ENCODE measurements at regions not wholly inside any gene's neighbourhood (a gene's known extent, or its start where the extent isn't known, plus 50 kb on each side); places are given as distances from the start of the nearest gene placed in this dataset.
A peak's percentile ranks its signal among the peaks of the same experiment; 100 is the strongest.

- DNase-seq (ENCODE audit: low read depth in 4 of 4, low spot score in 3 of 4) = no peak
These were observed 218.1 kb downstream of the PTEN start for GRCh38 chr10:88081457-88082054.

GRCh38 chr10:88082391-88082790 is 219.0 kb downstream of the PTEN start:
- no peak for DNase-seq (ENCODE audit: low read depth in 4 of 4, low spot score in 3 of 4)

- no peak for DNase-seq (ENCODE audit: low read depth in 4 of 4, low spot score in 3 of 4)
These were observed 219.6 kb downstream of the PTEN start for GRCh38 chr10:88082806-88083596.

GRCh38 chr10:88083597-88083989 is 220.2 kb downstream of the PTEN start:
- DNase-seq (ENCODE audit: low read depth in 4 of 4, low spot score in 3 of 4) = no peak

GRCh38 chr10:88086187-88086960 is 222.9 kb downstream of the PTEN start:
- no peak for DNase-seq (ENCODE audit: low read depth in 4 of 4, low spot score in 3 of 4)

- DNase-seq (ENCODE audit: low read depth in 4 of 4, low spot score in 3 of 4) = no peak
These were observed 225.3 kb downstream of the PTEN start for GRCh38 chr10:88088441-88089340.

- no peak for DNase-seq (ENCODE audit: low read depth in 4 of 4, low spot score in 3 of 4)
These were observed 226.1 kb downstream of the PTEN start for GRCh38 chr10:88089498-88089897.

- no peak for DNase-seq (ENCODE audit: low read depth in 4 of 4, low spot score in 3 of 4)
These were observed 227.3 kb downstream of the PTEN start for GRCh38 chr10:88090568-88091214.

- no peak for DNase-seq (ENCODE audit: low read depth in 4 of 4, low spot score in 3 of 4)
These were observed 228.2 kb downstream of the PTEN start for GRCh38 chr10:88091490-88092061.

GRCh38 chr10:88092265-88092664 is 228.8 kb downstream of the PTEN start:
- DNase-seq (ENCODE audit: low read depth in 4 of 4, low spot score in 3 of 4) = no peak

- DNase-seq (ENCODE audit: low read depth in 4 of 4, low spot score in 3 of 4) = no peak
These were observed 229.5 kb downstream of the PTEN start for GRCh38 chr10:88092973-88093372.

- DNase-seq (ENCODE audit: low read depth in 4 of 4, low spot score in 3 of 4) = no peak
These were observed 231.4 kb downstream of the PTEN start for GRCh38 chr10:88094795-88095194.

- peak in 2 of 4 donors; percentile 39 to 45 for DNase-seq (ENCODE audit: low read depth in 4 of 4, low spot score in 3 of 4)
These were observed 231.8 kb downstream of the PTEN start for GRCh38 chr10:88095223-88095721.

GRCh38 chr10:88095778-88096431 is 232.5 kb downstream of the PTEN start:
- no peak for DNase-seq (ENCODE audit: low read depth in 4 of 4, low spot score in 3 of 4)

- DNase-seq (ENCODE audit: low read depth in 4 of 4, low spot score in 3 of 4) = no peak
These were observed 233.7 kb downstream of the PTEN start for GRCh38 chr10:88097092-88097516.

GRCh38 chr10:88097536-88097935 is 234.1 kb downstream of the PTEN start:
- no peak for DNase-seq (ENCODE audit: low read depth in 4 of 4, low spot score in 3 of 4)

- DNase-seq (ENCODE audit: low read depth in 4 of 4, low spot score in 3 of 4) = no peak
These were observed 236.9 kb downstream of the PTEN start for GRCh38 chr10:88100281-88100680.

GRCh38 chr10:88101666-88102065 is 238.2 kb downstream of the PTEN start:
- DNase-seq (ENCODE audit: low read depth in 4 of 4, low spot score in 3 of 4) = no peak

GRCh38 chr10:88103576-88103975 is 240.2 kb downstream of the PTEN start:
- no peak for DNase-seq (ENCODE audit: low read depth in 4 of 4, low spot score in 3 of 4)
